B cell (primary cell): ENCODE measurements at regions not wholly inside any gene's neighbourhood (a gene's known extent, or its start where the extent isn't known, plus 50 kb on each side); places are given as distances from the start of the nearest gene placed in this dataset.

ENCODE experiments used
- ATAC-seq: fragments of 200-7000 bp; cut with Tn5 transposase; one replicate; pipeline ENCODE4 v1.10.0; 2021; ENCODE audit warnings: low read depth, mild to moderate bottlenecking, moderate number of reproducible peaks, moderate library complexity
- CTCF ChIA-PET: fragments of 350-600 bp; sonication (Branson Sonifier 250); formaldehyde crosslinking; loops from one replicate; lab custom pipeline; 2021; ENCODE audit warnings: antibody characterized with exemption, inconsistent platforms; lab: Charles Lee
- POLR2A ChIA-PET: fragments of 350-600 bp; sonication (Branson Sonifier 250); formaldehyde crosslinking; loops from one replicate; lab custom pipeline; 2021; ENCODE audit warnings: antibody characterized with exemption; lab: Charles Lee
- DNase-seq: peaks from one replicate; pipeline ENCODE4 v3.0.0; 2013
- H2AFZ ChIP-seq: 2 replicates; pipeline ENCODE4 v1.6.1; 2012; ENCODE audit warnings: mild to moderate bottlenecking, low read depth, low read length; ENCODE audit not compliant: insufficient read depth, poor library complexity, severe bottlenecking
- H3K27ac ChIP-seq, 2 donors: 1 replicate in 1 of 2; 2 replicates in 1 of 2; pipeline ENCODE4 v1.5.1; 2012 to 2013; ENCODE audit warnings: low read length in 2 of 2, mild to moderate bottlenecking in 2 of 2, moderate library complexity in 1 of 2
- H3K27me3 ChIP-seq, 4 experiments: fragments of 200-600 bp in 1 of 4; sonication (generic) in 1 of 4; replicated peaks in 1 of 4; 1 replicate in 2 of 4; 2 replicates in 2 of 4; pipeline versions ENCODE4 v1.6.1 to v1.7.0; 2013 to 2016; ENCODE audit warnings: low read length in 3 of 4, mild to moderate bottlenecking in 2 of 4, mixed read lengths in 1 of 4, moderate library complexity in 1 of 4; ENCODE audit not compliant: insufficient read depth in 4 of 4, control insufficient read depth in 3 of 4; ENCODE audit errors: control extremely low read depth in 1 of 4
- H3K36me3 ChIP-seq, 2 experiments: replicated peaks in 1 of 2; 1 replicate in 1 of 2; 2 replicates in 1 of 2; pipeline versions ENCODE4 v1.6.1 to v1.7.1; 2013; ENCODE audit warnings: low read length in 1 of 2; ENCODE audit not compliant: insufficient read depth in 2 of 2, control insufficient read depth in 1 of 2; ENCODE audit errors: control extremely low read depth in 1 of 2, extremely low read depth in 1 of 2
- H3K4me1 ChIP-seq, 2 donors: fragments of 200-600 bp in 1 of 2; sonication (generic) in 1 of 2; 1 replicate in 1 of 2; 2 replicates in 1 of 2; pipeline versions ENCODE4 v1.5.1 to v1.6.1; 2013 to 2017; ENCODE audit warnings: low read length in 2 of 2; ENCODE audit not compliant: control insufficient read depth in 2 of 2, insufficient read depth in 2 of 2
- H3K4me2 ChIP-seq: replicated peaks from 2 replicates; pipeline ENCODE3; 2012; ENCODE audit warnings: mild to moderate bottlenecking, low read depth, low read length; ENCODE audit not compliant: poor library complexity, severe bottlenecking
- H3K4me3 ChIP-seq, 5 experiments: fragments of 200-600 bp in 1 of 5; sonication (generic) in 1 of 5; 1 replicate in 3 of 5; 2 replicates in 2 of 5; pipeline versions ENCODE4 v1.5.1 to v1.7.0; 2011 to 2016; ENCODE audit warnings: low read length in 4 of 5, mild to moderate bottlenecking in 4 of 5, low read depth in 2 of 5, control low read depth in 1 of 5, moderate library complexity in 1 of 5; ENCODE audit not compliant: insufficient read depth in 1 of 5; ENCODE audit errors: control extremely low read depth in 1 of 5, extremely low read depth in 1 of 5
- H3K79me2 ChIP-seq: fragments of 200-600 bp; sonication (generic); one replicate; pipeline ENCODE4 v1.6.0; 2016; ENCODE audit warnings: low read length; ENCODE audit not compliant: control insufficient read depth, insufficient read depth
- H3K9ac ChIP-seq: fragments of 200-600 bp; sonication (generic); 2 replicates; pipeline ENCODE4 v1.6.1; 2017; ENCODE audit warnings: mild to moderate bottlenecking, low read length, moderate library complexity
- H3K9me3 ChIP-seq, 3 donors: one replicate each; pipeline versions ENCODE4 v1.6.1 to v1.7.1; 2013; ENCODE audit warnings: low read length in 2 of 3; ENCODE audit not compliant: control insufficient read depth in 2 of 3, insufficient read depth in 1 of 3; ENCODE audit errors: control extremely low read depth in 1 of 3
- H4K20me1 ChIP-seq: 2 replicates; pipeline ENCODE4 v1.6.0; 2012; ENCODE audit warnings: mild to moderate bottlenecking, low read length; ENCODE audit not compliant: insufficient read depth, control insufficient read depth, poor library complexity, severe bottlenecking
- H3K27ac Mint-ChIP-seq: one replicate; pipeline ENCODE4 v1.8.0; 2021; ENCODE audit warnings: mixed read lengths
- H3K27me3 Mint-ChIP-seq: one replicate; pipeline ENCODE4 v1.8.0; 2021; ENCODE audit warnings: mixed read lengths
- H3K4me1 Mint-ChIP-seq: one replicate; pipeline ENCODE4 v1.8.0; 2021; ENCODE audit warnings: mixed read lengths
- H3K4me3 Mint-ChIP-seq: one replicate; pipeline ENCODE4 v1.8.0; 2021; ENCODE audit warnings: mixed read lengths
- H3K9me3 Mint-ChIP-seq: one replicate; pipeline ENCODE4 v1.8.0; 2022; ENCODE audit warnings: mixed read lengths; ENCODE audit not compliant: insufficient read depth
- CTCF ChIP-seq: fragments of 200-600 bp; IDR thresholded peaks from one replicate; pipeline ENCODE4 v1.8.0; 2022; ENCODE audit warnings: antibody characterized with exemption, mild to moderate bottlenecking
- EZH2 ChIP-seq: IDR thresholded peaks from 2 replicates; pipeline ENCODE4 v1.6.1; 2012; ENCODE audit warnings: borderline replicate concordance, low read depth, mild to moderate bottlenecking, moderate library complexity, low read length; ENCODE audit not compliant: insufficient read depth, poor library complexity, severe bottlenecking
- WGBS: methylation state at CpG from one replicate; pipeline ENCODE4 v1.1.5; 2013; ENCODE audit warnings: missing lambda C conversion rate; ENCODE audit not compliant: insufficient coverage; 5-methylcytosine and 5-hydroxymethylcytosine counted together
- intact Hi-C: fragments of 100-400 bp; cut with micrococcal nuclease; formaldehyde crosslinking; loops from one replicate; pipeline ENCODE4 v1.10.0; 2022

DNA sequence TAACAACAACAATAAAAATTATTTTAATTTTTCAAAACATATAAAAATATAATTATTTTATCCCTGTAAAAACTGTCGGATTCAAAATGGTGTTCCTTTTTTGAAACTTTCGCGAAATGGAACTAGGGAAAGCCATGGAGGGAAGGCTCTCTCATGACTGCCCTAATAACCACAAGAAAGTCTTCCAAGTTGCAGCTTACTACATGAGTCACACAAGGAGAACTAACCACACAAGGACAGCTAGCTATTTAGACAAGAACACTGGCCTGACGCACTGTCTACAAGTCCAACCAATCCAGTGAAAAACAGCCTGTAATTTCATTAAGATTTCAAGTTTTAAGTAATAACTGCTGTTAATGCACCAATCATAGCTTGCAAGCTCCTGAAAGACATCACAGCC lies 319.2 kb upstream of the PCDH9 start:
- Mint-ChIP-seq H3K9me3 (no peaks in the 10 kb centered on the region), H3K27me3 (no peaks in the 10 kb centered on the region), H3K27ac (no peak overlapping the region), H3K4me1 (no peaks in the 10 kb centered on the region), H3K4me3 (no peak overlapping the region)
- no peaks in the 10 kb centered on the region for H3K9me3 ChIP-seq
- no peak overlapping the region for H3K27ac ChIP-seq
- no peak for ATAC-seq
- H3K4me2 ChIP-seq, result no peak overlapping the region
- no peaks in the 10 kb centered on the region for H3K36me3 ChIP-seq
- TF ChIP-seq CTCF (no peak), EZH2 (no peak)
- no peaks in the 10 kb centered on the region for H3K79me2 ChIP-seq
- no CpG with 5 or more reads among the region's 4 CpGs for WGBS
- no peaks in the 10 kb centered on the region for H3K27me3 ChIP-seq
- H2AFZ ChIP-seq, result no peak overlapping the region
- intact Hi-C loops, result no loop called here
- CTCF ChIA-PET, result no interaction called here
- H4K20me1 ChIP-seq, result no peaks in the 10 kb centered on the region
- DNase-seq, result no peak
- POLR2A ChIA-PET, result no interaction called here
- H3K9ac ChIP-seq, result no peak overlapping the region
- no peaks in the 10 kb centered on the region for H3K4me1 ChIP-seq
- H3K4me3 ChIP-seq, result no peak overlapping the region

- no peaks in the 10 kb centered on the region for H3K27me3 ChIP-seq
- WGBS, result 63% methylated on average over 1 of the region's 1 CpG
- ChIA-PET CTCF (no interaction called here), POLR2A (no interaction called here)
- no peak overlapping the region for H2AFZ ChIP-seq
- Mint-ChIP-seq H3K4me3 (no peak overlapping the region), H3K9me3 (peaks cover 2% of the 10 kb centered on the region), H3K27ac (no peak overlapping the region), H3K27me3 (no peaks in the 10 kb centered on the region), H3K4me1 (no peaks in the 10 kb centered on the region)
- ATAC-seq (no peak), DNase-seq (no peak)
- H3K79me2 ChIP-seq, result no peaks in the 10 kb centered on the region
- intact Hi-C loops, result no loop called here
- no peak for TF ChIP-seq CTCF
- TF ChIP-seq EZH2, result no peak
- no peaks in the 10 kb centered on the region for H3K36me3 ChIP-seq
- H3K27ac ChIP-seq, result no peak overlapping the region
- no peaks in the 10 kb centered on the region for H4K20me1 ChIP-seq
- no peaks in the 10 kb centered on the region for H3K9me3 ChIP-seq
- H3K4me2 ChIP-seq, result no peak overlapping the region
- no peaks in the 10 kb centered on the region for H3K4me1 ChIP-seq
- no peak overlapping the region for H3K9ac ChIP-seq
- H3K4me3 ChIP-seq, result no peak overlapping the region
These were observed 308.8 kb upstream of the PCDH9 start for GRCh38 chr13:67538906-67539305.
